ENCODE measurements at regions not wholly inside any gene's neighbourhood (a gene's known extent, or its start where the extent isn't known, plus 50 kb on each side); places are given as distances from the start of the nearest gene placed in this dataset.
A peak's percentile ranks its signal among the peaks of the same experiment; 100 is the strongest.
"Not testable (repeated sequence)": the region's sequence is repeated elsewhere in the genome, so short reads cannot be mapped to it uniquely, and the experiment has no call there.

GRCh38 chr2:138218397-138218796, 254.1 kb downstream of the HNMT start:
- DNase-seq (ENCODE audit: low read depth) = no peak

GRCh38 chr2:138219961-138220360, 255.7 kb downstream of the HNMT start:
- DNase-seq (ENCODE audit: low read depth) = no peak

- DNase-seq (ENCODE audit: low read depth) = no peak
These were observed 257.1 kb downstream of the HNMT start for GRCh38 chr2:138221358-138221757.

GRCh38 chr2:138223319-138223718, 259.0 kb downstream of the HNMT start:
- peak; percentile 22 for DNase-seq (ENCODE audit: low read depth)

GRCh38 chr2:138227195-138227594, 262.9 kb downstream of the HNMT start:
- no peak for DNase-seq (ENCODE audit: low read depth)

GRCh38 chr2:138228101-138228500, 263.8 kb downstream of the HNMT start:
- no peak for DNase-seq (ENCODE audit: low read depth)

GRCh38 chr2:138234265-138234664, 267.3 kb upstream of the SPOPL start:
- no peak for DNase-seq (ENCODE audit: low read depth)

GRCh38 chr2:138235041-138235440, 266.5 kb upstream of the SPOPL start:
- DNase-seq (ENCODE audit: low read depth) = no peak

- DNase-seq (ENCODE audit: low read depth) = no peak
These were observed 265.4 kb upstream of the SPOPL start for GRCh38 chr2:138236142-138236541.

- no peak for DNase-seq (ENCODE audit: low read depth)
These were observed 263.7 kb upstream of the SPOPL start for GRCh38 chr2:138237667-138238384.

- DNase-seq (ENCODE audit: low read depth) = no peak
These were observed 262.7 kb upstream of the SPOPL start for GRCh38 chr2:138238908-138239307.

GRCh38 chr2:138239902-138240491, 261.6 kb upstream of the SPOPL start:
- DNase-seq (ENCODE audit: low read depth) = no peak

- no peak for DNase-seq (ENCODE audit: low read depth)
These were observed 258.2 kb upstream of the SPOPL start for GRCh38 chr2:138243372-138243771.

GRCh38 chr2:138244501-138244925, 257.1 kb upstream of the SPOPL start:
- DNase-seq (ENCODE audit: low read depth) = no peak

- no peak for DNase-seq (ENCODE audit: low read depth)
These were observed 256.3 kb upstream of the SPOPL start for GRCh38 chr2:138245310-138245709.

- no peak for DNase-seq (ENCODE audit: low read depth)
These were observed 254.3 kb upstream of the SPOPL start for GRCh38 chr2:138247302-138247701.

- DNase-seq (ENCODE audit: low read depth) = no peak
These were observed 252.4 kb upstream of the SPOPL start for GRCh38 chr2:138249207-138249606.

- not testable (repeated sequence) for DNase-seq (ENCODE audit: low read depth)
These were observed 250.7 kb upstream of the SPOPL start for GRCh38 chr2:138250843-138251320.

GRCh38 chr2:138252587-138252986, 249.0 kb upstream of the SPOPL start:
- no peak for DNase-seq (ENCODE audit: low read depth)

- DNase-seq (ENCODE audit: low read depth) = no peak
These were observed 245.9 kb upstream of the SPOPL start for GRCh38 chr2:138255670-138256069.

GRCh38 chr2:138267161-138267901, 234.2 kb upstream of the SPOPL start:
- peak; percentile 69 for DNase-seq (ENCODE audit: low read depth)

- DNase-seq (ENCODE audit: low read depth) = no peak
These were observed 233.7 kb upstream of the SPOPL start for GRCh38 chr2:138267902-138268254.

GRCh38 chr2:138269765-138270164, 231.8 kb upstream of the SPOPL start:
- DNase-seq (ENCODE audit: low read depth) = no peak

Measured in HS-5 (cell line).